Subcutaneous abdominal adipose tissue (tissue), 5 donors: ENCODE measurements at regions not wholly inside any gene's neighbourhood (a gene's known extent, or its start where the extent isn't known, plus 50 kb on each side); places are given as distances from the start of the nearest gene placed in this dataset.

ENCODE experiments used
- H3K27ac ChIP-seq: one replicate; pipeline ENCODE4 v1.7.0; 2013; ENCODE audit warnings: low read depth, mild to moderate bottlenecking, inconsistent platforms, low read length, moderate library complexity
- H3K27me3 ChIP-seq, 5 donors: one replicate each; pipeline ENCODE4 v1.7.0; 2013; ENCODE audit warnings: low read length in 5 of 5, inconsistent platforms in 1 of 5; ENCODE audit not compliant: control insufficient read depth in 5 of 5, insufficient read depth in 4 of 5
- H3K36me3 ChIP-seq, 5 donors: one replicate each; pipeline ENCODE4 v1.7.0; 2013; ENCODE audit warnings: low read length in 5 of 5; ENCODE audit not compliant: control insufficient read depth in 5 of 5, insufficient read depth in 5 of 5
- H3K4me1 ChIP-seq, 5 donors: one replicate each; pipeline ENCODE4 v1.7.0; 2013; ENCODE audit warnings: low read length in 5 of 5, mild to moderate bottlenecking in 3 of 5, moderate library complexity in 1 of 5; ENCODE audit not compliant: control insufficient read depth in 5 of 5, insufficient read depth in 5 of 5
- H3K4me3 ChIP-seq, 5 donors: one replicate each; pipeline ENCODE4 v1.7.0; 2013; ENCODE audit warnings: low read length in 5 of 5, low read depth in 1 of 5
- H3K9ac ChIP-seq, 5 donors: one replicate each; pipeline ENCODE4 v1.7.0; 2013; ENCODE audit warnings: low read length in 5 of 5, mild to moderate bottlenecking in 4 of 5, moderate library complexity in 3 of 5
- H3K9me3 ChIP-seq, 5 donors: one replicate each; pipeline ENCODE4 v1.7.0; 2013; ENCODE audit warnings: low read length in 5 of 5; ENCODE audit not compliant: control insufficient read depth in 5 of 5
- donor health status: healthy.
- donor health status: healthy.
- donor health status: healthy.
- donor health status: healthy.
- donor health status: healthy.

DNA sequence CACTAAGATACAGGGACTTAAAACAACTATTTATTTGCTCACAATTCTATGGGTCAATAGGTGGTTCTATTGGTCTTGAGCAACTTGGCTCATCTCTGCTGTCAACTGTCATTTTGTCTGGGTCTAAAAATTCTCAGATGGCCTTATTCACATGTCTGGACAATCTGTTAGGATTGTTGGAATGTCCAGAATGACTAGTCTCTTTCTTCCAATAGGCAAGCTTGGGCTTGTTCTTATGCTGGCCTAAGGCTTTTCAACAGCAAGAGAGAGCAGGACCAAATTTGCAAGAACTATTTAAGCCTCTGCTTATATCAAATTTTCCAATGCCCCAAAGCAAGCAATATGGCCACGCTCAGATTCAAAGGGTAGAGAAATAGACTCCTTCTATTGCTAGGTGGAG lies 240.9 kb downstream of the KIF2B start:
- no peak overlapping the region for H3K27ac ChIP-seq
- no peak overlapping the region for H3K4me3 ChIP-seq
- no peaks in the 10 kb centered on the region for H3K4me1 ChIP-seq
- H3K27me3 ChIP-seq: no peaks in the 10 kb centered on the region
- H3K36me3 ChIP-seq: no peaks in the 10 kb centered on the region
- H3K9ac ChIP-seq: no peak overlapping the region
- H3K9me3 ChIP-seq: peaks cover 0 to under 1% (median 0%) of the 10 kb centered on the region in 5 donors

DNA sequence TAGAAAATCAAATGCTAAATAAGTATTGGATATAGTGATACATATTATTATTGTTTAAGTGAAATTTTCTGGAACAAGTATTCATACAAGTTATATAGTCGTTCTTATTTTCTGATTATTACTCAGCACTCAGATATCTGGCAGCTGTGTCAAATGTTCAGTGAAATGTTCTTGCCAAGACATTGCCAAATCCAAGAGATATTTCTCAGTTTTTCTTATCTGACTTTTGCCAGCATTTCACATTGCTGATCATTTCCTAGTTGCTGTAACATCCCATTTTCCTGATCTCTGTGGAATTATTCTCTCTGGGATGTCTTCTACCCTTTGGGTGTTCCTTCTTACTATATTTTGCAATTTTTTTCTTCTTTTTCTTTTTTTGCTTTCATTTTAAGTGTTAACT lies 262.3 kb downstream of the KIF2B start:
- peaks cover 0 to 13% (median 6%) of the 10 kb centered on the region in 5 donors for H3K4me1 ChIP-seq
- peaks cover 0 to 2% (median 0%) of the 10 kb centered on the region in 5 donors for H3K9me3 ChIP-seq
- no peaks in the 10 kb centered on the region for H3K36me3 ChIP-seq
- H3K4me3 ChIP-seq: no peak overlapping the region
- H3K9ac ChIP-seq: no peak overlapping the region
- no peaks in the 10 kb centered on the region for H3K27me3 ChIP-seq
- peak overlapping the region; percentile 39 for H3K27ac ChIP-seq

DNA sequence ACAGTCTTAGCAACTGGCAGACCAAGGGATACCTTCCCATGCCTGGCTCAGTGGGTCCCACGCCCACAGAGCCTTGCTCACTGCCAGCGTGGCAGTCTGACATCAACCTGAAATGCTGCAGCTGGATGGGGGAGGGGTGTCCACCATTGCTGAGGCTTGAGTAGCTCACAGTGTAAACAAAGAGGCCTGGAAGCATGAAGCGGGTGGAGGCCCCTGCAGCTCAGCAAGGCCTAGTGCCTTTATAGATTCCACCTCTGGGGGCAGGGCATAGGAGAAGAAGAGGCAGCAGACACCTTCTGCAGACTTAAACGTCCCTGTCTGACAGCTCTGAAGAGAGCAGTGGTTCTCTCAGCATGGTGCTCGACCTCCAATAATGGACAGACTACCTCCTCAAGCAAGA lies 263.2 kb downstream of the KIF2B start:
- peaks cover 0 to 2% (median 0%) of the 10 kb centered on the region in 5 donors for H3K9me3 ChIP-seq
- H3K27ac ChIP-seq: no peak overlapping the region
- H3K4me3 ChIP-seq: no peak overlapping the region

DNA sequence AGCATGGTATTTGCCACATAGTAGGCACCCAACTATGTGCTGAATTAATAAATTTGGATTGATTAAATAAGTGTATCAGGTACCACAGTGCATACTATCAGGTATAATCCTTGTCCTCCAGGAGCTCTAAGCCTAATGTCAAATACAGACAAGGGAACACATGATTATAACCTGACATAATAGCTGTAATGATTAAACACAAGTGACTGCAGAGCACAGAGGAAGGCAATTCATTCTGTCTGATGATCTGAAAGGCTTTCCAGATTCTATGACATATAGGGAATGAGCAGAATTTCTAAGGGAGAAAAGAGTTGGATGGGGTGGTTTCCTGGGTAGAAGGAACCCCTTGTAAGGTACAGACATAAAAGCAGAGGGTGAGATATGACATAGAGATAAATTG lies 273.5 kb downstream of the KIF2B start:
- H3K9ac ChIP-seq: no peak overlapping the region

More for the DNA sequence above, 263.2 kb downstream of the KIF2B start:
- Histone ChIP-seq H3K9ac (no peak overlapping the region), H3K4me1 (peaks cover 0 to 13% (median 6%) of the 10 kb centered on the region in 5 donors), H3K36me3 (no peaks in the 10 kb centered on the region), H3K27me3 (no peaks in the 10 kb centered on the region)

GRCh38 chr17:54099221-54099620 lies 276.5 kb downstream of the KIF2B start:
- H3K27ac ChIP-seq: no peak overlapping the region

More for the DNA sequence above, 273.5 kb downstream of the KIF2B start:
- no peak overlapping the region for H3K4me3 ChIP-seq
- H3K36me3 ChIP-seq: no peaks in the 10 kb centered on the region
- H3K27ac ChIP-seq: no peak overlapping the region
- H3K9me3 ChIP-seq: peaks cover 0 to 7% (median 0%) of the 10 kb centered on the region in 5 donors
- no peaks in the 10 kb centered on the region for H3K4me1 ChIP-seq
- H3K27me3 ChIP-seq: no peaks in the 10 kb centered on the region

DNA sequence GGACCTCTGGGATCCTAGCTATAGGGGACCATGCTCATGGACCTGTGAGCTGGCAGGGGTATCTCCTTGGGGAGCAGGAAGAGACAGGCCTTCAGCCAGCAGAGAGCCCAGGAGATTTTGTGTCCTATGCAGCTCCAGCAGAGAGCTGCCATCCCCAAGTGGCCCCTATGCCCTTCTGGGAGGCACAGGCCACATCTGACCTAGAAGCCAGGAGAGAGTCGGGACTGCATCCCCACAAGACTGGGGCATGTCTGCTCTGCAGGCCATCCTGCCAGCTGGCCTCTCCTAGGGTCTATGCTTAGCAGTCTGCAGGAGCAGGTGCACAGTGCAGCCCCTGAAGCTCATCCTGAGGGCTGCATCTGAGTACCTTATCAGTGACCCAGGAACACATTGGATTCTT lies 279.5 kb downstream of the KIF2B start:
- H3K4me1 ChIP-seq: no peaks in the 10 kb centered on the region
- no peak overlapping the region for H3K27ac ChIP-seq
- H3K27me3 ChIP-seq: no peaks in the 10 kb centered on the region
- no peaks in the 10 kb centered on the region for H3K36me3 ChIP-seq
- no peak overlapping the region for H3K4me3 ChIP-seq
- H3K9ac ChIP-seq: no peak overlapping the region
- peaks cover 0 to 23% (median 16%) of the 10 kb centered on the region in 5 donors for H3K9me3 ChIP-seq

More at GRCh38 chr17:54099221-54099620, 276.5 kb downstream of the KIF2B start:
- H3K9me3 ChIP-seq: peaks cover 0 to 20% (median 15%) of the 10 kb centered on the region in 5 donors
- no peak overlapping the region for H3K4me3 ChIP-seq
- H3K9ac ChIP-seq: no peak overlapping the region
- no peaks in the 10 kb centered on the region for H3K36me3 ChIP-seq
- no peaks in the 10 kb centered on the region for H3K4me1 ChIP-seq
- no peaks in the 10 kb centered on the region for H3K27me3 ChIP-seq

GRCh38 chr17:54111576-54111975 lies 288.8 kb downstream of the KIF2B start:
- peaks cover 0 to 3% (median 0%) of the 10 kb centered on the region in 5 donors for H3K9me3 ChIP-seq
- H3K4me1 ChIP-seq: peaks cover 0 to 9% (median 0%) of the 10 kb centered on the region in 5 donors
- H3K27me3 ChIP-seq: no peaks in the 10 kb centered on the region
- no peaks in the 10 kb centered on the region for H3K36me3 ChIP-seq
- H3K4me3 ChIP-seq: no peak overlapping the region
- H3K9ac ChIP-seq: no peak overlapping the region
- no peak overlapping the region for H3K27ac ChIP-seq

- no peak overlapping the region for H3K27ac ChIP-seq
- H3K9me3 ChIP-seq: peaks cover 0 to 4% (median 0%) of the 10 kb centered on the region in 5 donors
- H3K4me3 ChIP-seq: no peak overlapping the region
- H3K4me1 ChIP-seq: peaks cover 0 to 5% (median 0%) of the 10 kb centered on the region in 5 donors
- no peaks in the 10 kb centered on the region for H3K27me3 ChIP-seq
- no peak overlapping the region for H3K9ac ChIP-seq
- H3K36me3 ChIP-seq: no peaks in the 10 kb centered on the region
Observed at GRCh38 chr17:54117452-54117851, 294.7 kb downstream of the KIF2B start.

DNA sequence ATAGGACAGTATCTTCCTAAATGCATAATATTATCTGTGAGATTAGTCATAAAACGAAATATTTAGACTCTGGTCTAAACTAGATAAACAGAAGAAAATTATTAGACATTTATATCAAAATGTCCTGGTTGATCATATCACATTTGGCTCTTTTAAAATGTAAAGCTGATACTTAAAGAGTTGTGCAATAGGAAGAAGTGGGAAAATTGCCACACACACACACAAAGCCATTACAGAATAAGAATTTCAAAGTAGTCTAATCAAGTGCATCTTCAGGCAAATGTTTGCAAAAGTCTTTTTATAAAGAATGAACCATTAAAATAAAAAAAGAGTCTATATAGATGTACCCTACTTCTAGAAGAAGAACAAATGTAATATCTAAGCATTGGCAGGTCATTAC lies 301.7 kb downstream of the KIF2B start:
- Histone ChIP-seq H3K9me3 (peaks cover 0 to 8% (median 4%) of the 10 kb centered on the region in 5 donors), H3K27ac (no peak overlapping the region), H3K9ac (no peak overlapping the region), H3K4me1 (no peaks in the 10 kb centered on the region), H3K27me3 (no peaks in the 10 kb centered on the region), H3K4me3 (no peak overlapping the region), H3K36me3 (no peaks in the 10 kb centered on the region)

GRCh38 chr17:54153423-54153822 lies 330.7 kb downstream of the KIF2B start:
- no peaks in the 10 kb centered on the region for H3K9me3 ChIP-seq
- no peaks in the 10 kb centered on the region for H3K27me3 ChIP-seq
- H3K4me1 ChIP-seq: no peaks in the 10 kb centered on the region
- H3K4me3 ChIP-seq: no peak overlapping the region
- no peak overlapping the region for H3K9ac ChIP-seq
- H3K36me3 ChIP-seq: no peaks in the 10 kb centered on the region
- no peak overlapping the region for H3K27ac ChIP-seq

DNA sequence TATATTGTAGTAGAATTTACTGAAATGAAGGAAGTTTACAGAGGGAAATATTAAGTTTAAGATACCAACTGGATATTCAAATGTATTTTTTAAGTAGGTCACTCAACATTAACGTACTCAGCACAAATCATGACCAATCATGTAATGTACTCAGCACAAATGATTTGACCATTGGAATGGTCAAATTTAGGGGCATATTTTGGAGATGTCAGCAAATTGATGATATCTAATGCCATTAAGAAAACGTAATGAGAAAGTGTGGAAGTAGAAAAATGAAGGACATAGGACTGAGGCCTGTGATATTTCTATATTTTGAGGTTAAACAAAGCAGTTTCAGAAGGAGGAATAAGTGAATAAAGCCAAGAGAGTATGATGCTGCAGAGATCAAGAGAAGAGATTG lies 334.8 kb downstream of the KIF2B start:
- H3K36me3 ChIP-seq: no peaks in the 10 kb centered on the region
- H3K4me3 ChIP-seq: no peak overlapping the region
- H3K27ac ChIP-seq: no peak overlapping the region
- no peaks in the 10 kb centered on the region for H3K27me3 ChIP-seq
- no peaks in the 10 kb centered on the region for H3K4me1 ChIP-seq
- H3K9me3 ChIP-seq: no peaks in the 10 kb centered on the region
- no peak overlapping the region for H3K9ac ChIP-seq
